ENCODE measurements at regions not wholly inside any gene's neighbourhood (a gene's known extent, or its start where the extent isn't known, plus 50 kb on each side); places are given as distances from the start of the nearest gene placed in this dataset.
"Not testable (repeated sequence)": the region's sequence is repeated elsewhere in the genome, so short reads cannot be mapped to it uniquely, and the experiment has no call there.

DNA sequence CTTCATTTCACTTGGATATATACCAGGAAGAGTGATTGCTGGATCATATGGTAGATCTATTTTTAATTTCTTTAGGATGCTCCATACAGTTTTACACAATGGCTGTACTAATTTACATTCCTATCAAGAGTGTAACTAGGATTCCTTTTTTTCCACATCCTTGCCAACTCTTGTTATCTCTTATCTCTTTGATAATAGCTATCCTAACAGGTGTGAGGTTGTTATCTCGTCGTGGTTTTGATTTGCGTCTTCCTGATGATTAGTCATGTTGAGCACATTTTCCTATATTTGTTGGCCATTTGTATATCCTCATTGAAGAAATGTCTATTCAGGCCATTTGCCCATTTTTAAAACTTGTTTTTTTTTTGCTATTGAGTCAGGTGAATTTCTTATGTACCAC is 552.4 kb downstream of the RFPL4B start:
- DNase-seq, result no peak

DNA sequence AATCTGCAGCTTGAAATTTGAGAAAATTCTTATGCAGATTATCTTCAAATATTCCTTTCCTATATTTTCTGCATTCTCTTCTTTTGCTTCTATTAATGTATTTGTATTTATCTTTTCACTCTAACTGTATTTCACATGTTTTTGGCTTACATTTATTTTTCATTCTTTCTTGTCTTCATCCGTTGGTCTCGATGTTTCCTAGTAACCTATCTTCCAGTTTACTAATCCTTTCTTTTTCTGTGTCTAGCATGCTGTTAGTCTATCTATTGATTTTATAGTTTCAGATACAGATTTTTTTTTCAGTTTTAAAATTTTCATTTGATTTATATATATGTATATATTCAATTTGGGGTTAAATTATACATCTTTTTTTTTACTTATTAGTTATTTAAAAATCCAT is 556.2 kb downstream of the RFPL4B start:
- no peak for DNase-seq

DNA sequence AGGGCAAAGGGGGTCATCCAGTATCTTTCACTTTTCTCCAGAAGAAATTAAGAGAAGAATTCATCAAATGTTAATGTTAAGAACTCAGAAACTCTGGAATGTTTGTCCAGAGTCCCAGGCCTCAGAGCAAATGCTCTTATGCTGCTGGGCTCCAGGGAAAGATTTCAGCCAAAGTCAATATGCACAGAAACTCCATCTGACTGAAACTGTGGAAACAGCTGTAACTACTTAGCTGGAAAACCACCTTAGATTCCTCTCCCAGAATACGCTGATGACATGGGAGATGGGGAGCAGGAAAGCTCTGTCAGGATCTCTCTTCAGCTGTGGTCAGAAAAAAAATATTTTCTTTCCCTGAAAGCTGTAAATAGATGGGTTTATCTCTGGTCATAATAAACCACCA is 559.6 kb downstream of the RFPL4B start:
- no peak for DNase-seq

DNA sequence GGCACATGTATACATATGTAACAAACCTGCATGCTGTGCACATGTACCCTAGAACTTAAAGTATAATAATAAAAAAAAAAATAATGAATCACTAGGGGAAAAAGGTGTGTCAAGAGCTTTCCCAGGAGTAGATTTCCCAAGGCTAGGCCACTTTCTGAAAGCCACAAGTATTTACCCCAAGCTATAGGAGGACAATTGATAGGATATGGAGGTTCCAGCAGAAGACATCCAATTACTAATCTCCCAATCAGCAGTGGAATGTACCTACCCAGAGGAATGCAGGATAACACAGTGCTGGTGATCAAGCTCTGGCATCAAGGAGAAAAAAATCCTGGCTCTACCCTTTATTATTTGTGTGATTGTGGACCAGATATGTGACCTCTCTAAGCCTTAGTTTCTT is 562.7 kb downstream of the RFPL4B start:
- DNase-seq, result no peak

DNA sequence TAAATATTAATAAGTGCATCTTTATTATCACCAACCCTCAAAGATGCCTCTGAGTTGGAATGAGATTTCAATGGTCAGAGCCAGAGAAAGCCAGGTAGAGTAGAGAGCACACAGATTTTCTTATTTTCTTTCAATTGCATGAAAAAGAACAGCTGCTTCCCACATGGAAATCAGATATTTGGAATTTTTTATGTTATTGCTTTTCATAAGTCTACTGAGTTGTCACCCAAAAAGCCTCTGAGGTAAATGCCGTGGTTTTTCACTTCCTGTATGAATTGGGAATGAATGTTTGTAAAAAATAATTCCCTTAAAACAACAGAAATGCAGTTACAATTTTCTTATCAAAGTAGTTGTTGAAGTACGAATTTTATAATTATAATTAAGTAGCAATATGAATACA is 563.1 kb downstream of the RFPL4B start:
- DNase-seq, result no peak

DNA sequence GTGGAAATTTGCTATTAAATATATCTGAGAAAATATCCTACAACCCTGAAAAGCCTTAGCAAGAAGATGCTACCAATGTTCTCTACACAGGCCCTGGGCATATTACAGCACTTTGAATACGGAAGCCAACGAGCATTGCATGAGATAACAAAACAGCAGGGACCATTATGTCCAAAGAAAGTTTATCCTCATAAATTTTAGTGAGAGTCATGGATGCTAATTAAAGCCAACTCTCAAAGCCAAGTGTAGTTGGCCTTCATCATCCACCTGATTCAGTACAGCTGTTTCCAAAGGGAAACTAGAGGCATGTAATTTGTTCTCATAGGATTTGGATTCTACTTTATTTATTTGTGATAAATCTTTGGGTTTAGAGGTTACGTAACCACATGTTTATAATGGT is 564.8 kb downstream of the RFPL4B start:
- DNase-seq, result no peak

DNA sequence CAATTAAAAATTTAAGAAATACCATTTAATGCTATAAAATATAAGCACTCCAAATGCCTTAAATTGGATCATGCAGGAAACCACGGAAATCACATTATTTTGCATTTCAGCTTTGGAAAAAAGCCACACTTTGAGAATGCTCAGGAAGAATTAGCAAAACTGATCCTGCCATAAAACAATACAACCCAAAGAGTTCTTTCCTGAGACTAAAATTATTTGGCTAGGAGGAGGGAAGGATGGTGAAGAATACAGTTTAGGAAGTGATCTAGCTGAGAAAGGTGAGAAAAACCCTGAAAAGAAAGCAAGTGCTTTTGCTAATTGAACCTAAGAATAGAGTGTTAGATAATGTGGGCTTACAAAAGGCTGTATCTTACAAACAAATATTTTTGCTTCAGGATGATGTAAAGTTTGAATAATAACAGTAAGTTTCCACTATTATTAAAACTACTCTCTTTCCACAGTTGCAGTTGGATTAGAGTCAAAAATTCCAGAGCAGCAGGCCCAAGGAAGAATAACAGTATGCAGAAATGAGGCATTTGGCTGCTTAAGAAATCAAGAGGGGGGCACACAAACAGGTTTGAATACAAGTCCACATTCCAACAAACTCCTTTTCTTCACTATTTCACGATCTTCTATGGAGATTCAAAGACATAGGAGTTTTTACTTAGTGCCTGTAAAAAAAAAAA is 565.4 kb downstream of the RFPL4B start:
- DNase-seq, result no peak

DNA sequence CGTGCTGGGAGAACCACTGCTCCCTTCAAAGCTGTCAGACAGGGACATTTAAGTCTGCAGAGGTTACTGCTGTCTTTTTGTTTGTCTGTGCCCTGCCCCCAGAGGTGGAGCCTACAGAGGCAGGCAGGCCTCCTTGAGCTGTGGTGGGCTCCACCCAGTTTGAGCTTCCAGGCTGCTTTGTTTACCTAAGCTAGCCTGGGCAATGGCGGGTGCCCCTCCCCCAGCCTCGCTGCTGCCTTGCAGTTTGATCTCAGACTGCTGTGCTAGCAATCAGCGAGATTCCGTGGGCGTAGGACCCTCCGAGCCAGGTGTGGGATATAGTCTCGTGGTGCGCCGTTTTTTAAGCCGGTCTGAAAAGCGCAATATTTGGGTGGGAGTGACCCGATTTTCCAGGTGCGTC is 572.6 kb downstream of the RFPL4B start:
- DNase-seq, result not testable (repeated sequence)

DNA sequence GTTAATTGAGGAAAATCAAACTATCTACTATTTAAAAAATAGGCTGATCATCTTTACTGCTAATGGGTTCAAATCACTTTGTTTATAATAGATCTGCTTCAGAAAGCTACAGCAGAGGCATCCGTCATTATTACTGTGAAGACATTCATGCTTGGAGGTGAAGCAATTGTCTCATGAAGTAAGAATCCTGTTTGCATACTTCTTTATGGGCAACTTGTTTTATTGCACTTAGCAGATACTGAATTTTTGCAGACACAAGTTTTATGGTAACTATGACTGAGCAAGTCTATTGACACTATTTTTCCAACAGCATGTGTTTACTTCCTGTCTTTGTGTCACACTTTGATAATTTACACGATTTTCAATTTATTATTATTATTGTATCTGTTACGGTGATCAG is 573.9 kb downstream of the RFPL4B start:
- no peak for DNase-seq

DNA sequence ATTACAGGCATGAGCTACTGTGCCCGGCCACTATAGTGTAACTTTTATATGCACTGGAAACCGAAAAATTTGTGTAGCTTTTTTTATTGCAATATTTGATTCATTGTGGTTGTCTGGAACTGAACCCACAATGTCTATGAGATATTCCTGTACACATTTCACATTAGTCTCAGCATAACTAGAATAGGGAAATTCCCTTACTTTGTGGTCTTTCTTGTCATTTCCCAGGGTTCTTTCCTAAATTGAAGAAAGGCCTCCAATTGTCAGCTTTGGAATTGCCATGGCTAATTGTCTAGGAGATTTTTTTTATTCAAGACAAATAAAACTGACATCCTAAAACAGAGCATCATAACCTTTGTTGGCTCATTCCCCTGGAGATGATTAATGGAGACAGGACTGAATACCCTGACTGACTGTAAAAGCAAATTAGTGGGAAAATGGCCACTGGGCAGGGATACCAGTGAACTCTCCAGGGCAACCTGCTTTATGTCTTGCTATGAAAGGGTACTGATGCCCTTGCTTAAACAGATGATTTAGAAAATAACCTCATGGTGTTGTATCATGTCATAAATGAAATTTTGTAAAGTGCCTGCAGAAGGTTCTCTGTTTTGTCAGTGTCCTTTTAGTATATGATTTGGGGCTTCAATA is 576.9 kb downstream of the RFPL4B start:
- DNase-seq, result no peak

DNA sequence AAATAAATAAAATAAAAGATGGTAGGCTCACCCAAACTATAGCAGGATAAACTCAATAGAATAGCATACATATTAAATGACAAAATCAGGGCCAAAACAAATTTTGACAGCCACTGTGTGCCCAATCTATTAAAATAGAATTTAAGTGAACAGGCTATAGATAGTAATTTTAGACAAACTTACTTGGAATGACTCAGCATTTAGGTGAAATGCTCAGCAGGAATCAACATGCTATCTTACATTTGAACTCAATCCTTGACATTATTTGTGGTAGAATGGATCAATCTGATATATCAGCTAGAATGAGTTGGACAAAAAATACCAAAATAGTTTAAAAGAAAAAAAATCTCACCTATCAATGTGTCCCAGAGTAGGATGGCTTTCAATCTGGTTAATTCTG is 578.6 kb downstream of the RFPL4B start:
- DNase-seq, result no peak

DNA sequence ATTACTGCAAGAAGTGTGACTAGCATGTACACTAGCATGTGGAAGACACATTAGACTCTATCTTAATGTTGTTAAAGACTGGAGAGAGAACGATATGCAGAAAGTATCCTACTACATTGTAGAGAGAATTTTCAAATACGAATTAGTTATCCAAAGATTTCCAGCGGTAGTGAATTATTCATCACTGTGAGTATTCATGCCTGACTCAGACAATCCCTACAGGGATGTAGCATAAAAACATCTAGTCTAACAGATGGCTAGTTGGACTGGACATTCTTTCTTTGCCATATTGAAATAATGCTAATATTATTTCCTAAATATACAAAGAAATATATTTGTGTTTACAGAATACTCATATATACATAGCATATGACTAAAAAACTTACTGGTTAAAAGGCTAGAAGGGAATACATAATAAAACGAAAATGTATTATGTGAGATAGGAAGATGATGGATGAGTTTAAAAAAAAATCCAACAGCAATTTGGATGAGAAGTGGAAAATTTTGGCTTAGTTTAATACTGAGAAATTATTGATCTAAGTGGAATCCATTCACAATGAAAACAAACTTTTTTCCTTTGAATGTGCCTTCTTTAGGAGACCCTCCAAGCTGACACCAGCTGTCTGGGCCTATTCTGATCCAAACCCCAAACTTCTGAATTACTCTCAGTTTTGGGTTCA is 580.7 kb downstream of the RFPL4B start:
- no peak for DNase-seq

DNA sequence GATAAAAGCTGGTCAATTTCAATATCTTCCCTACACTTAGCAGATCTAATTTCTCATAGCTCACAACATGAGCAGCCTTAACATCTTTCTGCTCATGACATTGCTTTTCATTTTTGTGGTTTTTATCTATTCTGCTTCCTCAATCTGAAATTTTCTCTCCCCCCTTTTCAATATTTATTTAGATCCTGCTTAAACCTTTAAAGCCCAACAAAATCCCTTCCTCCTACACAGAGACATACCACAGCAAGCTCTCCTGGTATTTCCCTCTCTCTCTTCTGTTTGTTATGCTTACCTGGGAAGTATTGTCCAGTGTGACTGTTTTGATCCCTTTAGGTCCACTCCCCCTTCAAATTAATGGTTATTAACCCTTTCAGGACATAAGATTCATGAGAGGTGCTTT is 582.5 kb downstream of the RFPL4B start:
- DNase-seq, result no peak

DNA sequence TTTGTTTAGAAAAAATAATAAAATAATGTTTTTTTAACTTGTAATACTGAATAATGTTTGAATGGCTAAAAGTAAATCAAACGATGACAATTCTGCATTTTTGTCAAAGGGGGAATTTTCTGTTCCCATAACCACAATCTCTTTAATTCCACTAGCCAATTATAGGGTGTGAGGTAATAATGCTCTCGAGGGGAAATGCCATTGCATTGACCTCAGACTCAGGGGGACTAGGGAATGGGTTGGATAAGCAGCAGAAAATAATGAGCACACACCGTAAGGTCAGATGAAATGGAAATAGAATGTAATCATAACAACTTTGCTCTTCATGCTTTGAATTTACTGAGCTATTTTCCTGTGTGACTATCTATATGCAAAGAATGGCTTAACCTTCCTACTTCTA is 584.7 kb downstream of the RFPL4B start:
- no peak for DNase-seq

DNA sequence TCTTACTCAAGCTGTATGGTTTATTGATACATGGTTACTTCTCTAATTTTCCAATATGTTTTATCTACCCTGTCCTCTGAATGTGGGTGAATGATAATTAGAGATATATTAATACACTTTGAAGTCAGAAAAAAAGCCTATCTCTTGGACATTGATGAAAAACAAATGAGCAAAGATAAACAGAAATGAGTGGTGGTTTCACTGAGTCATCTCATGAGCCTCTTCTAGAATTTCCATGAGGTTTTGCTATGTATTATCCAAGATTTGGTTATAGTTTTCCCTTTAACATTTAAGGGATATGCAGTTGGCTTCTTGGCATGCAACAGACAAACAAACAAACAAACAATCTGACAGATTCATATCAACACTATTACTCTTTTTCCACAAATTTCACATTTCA is 586.8 kb downstream of the RFPL4B start:
- no peak for DNase-seq

DNA sequence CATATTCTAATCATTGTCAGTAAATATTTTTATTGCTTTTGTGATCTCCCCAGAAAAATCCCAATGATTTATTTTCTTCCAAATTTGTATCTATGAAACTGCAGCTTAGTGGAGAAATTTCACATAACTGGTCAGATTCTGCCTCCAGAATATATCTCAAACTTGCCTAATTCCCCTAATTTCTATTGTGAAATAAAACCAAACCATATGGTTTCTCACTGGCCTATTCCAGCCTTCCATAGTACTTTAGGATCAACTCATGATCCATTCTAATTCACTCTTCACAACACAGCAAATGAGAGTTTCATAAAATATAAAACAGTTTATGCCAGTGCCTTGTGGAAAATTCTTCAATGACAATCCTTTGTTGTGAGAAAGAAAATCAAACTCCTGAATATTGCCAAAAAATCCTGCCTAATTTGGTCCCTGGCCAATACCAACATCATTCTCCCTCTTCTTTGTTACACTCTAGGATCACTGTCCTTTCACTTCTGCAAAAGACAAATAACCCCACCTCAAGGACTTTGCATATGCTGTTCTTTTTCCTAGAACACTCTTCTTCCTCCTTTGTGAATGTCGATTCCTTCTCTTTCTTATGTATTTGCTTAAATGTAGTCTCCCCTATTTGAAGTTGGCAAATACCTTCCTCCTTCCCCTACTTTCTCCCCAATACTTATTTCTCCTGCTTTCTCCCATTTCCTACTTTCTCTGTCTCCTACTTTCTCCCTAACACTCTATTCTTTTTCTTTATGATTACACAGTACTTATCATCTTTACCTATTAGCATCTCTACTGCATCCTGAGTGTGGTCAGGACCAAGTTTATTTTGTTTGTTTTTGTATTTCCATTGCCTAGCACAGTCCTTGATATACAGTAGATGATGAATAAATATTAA is 587.5 kb downstream of the RFPL4B start:
- DNase-seq, result no peak

DNA sequence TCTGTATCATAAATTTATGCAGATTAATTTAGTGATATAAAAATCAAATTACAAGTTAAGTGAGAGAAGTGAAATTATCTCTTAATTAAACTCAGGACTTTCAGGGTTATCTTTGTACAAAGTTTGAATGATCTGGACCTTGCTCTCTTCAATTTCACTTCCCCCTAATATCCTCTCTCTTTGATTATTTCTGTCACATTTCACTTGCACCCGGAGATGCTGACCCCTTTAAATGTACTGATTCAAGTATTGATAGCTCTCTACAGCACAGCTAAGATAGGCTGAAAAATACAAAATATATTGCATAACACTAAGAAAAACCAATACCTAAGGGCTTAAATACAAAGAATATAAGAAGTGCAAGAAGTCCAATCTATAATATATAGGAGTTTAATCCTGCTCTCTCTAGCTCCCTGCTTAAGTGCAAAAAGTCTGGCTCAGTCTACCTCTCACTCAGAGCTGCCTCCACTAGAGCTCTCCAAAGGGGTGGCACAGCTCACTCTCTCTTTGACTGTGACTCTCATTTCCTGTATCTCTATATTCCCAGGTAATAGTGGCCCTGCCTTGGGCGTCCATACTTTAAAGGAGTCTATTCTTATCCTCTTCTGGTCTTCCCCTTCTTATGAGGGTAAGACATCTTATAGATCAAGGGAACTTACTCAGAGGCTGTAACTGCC is 588.4 kb downstream of the RFPL4B start:
- no peak for DNase-seq

DNA sequence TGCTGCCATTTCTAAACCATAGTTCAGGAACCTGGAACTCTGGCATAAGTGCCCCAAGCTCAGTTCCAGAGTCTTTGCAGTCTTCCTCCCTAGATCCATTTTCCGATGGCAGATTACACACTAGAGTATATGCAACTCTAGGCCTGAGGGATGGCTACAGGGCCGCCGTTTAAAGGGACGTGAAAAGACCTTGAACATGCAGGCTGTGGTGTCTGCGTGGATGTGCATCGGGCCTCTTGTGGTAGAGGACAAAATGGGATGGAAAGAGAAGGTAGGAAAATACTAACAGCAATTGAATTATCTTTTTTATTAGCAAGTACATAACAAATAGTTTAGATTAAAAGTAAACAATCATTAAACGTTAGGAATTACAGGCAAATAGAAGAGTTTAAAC is 588.9 kb downstream of the RFPL4B start:
- no peak for DNase-seq

DNA sequence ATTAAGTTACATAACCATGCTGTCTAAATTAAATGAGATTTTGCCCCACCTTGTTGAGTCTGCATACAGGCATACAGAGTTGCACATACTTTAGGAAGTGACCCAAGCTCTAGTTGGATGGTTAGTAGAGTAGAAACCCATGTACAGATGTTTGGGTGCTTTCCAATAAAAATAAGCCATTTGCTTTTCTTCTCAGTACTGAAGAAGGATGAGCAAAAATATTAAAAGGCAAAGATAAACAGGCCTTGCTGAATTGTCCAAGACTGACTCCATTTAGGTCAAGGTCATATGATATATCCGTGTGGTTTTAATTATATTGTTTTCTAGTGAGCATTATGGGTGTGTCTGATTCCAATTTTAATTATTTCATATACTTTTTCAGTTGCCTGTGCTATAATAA is 589.4 kb downstream of the RFPL4B start:
- DNase-seq, result no peak

DNA sequence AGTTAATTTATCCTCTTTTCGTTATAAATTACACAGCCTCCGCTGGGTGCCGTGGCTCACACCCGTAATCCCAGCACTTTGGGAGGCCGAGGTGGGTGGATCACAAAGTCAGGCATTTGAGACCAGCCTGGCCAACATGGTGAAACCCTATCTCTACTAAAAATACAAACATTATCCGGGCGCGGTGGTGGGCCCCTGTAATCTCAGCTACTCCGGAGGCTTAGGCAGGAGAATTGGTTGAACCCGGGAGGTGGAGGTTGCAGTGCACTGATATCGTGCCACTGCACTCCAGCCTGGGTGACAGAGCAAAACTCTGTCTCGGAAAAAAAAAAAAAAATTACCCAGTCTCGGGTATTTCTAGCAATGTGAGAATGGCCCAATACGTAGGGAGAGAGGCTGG is 590.6 kb downstream of the RFPL4B start:
- not testable (repeated sequence) for DNase-seq

DNA sequence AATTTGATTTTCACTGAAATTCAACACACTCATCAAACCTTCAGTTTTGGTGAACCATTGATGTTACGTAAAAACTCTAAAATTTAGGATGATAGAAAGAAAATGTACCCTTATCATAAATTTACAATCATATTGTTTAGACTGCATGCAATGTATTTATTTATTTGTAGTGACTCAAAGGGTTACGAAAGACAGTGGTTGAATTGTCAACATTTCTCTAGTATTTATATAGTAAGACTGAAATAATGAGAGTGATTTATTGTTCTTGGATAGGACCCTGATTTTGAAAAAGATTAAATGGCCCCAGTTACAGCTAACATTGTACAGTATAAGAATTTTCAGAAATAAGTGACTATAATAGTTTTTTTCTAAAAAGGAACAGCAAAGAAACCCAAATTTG is 591.5 kb downstream of the RFPL4B start:
- no peak for DNase-seq

DNA sequence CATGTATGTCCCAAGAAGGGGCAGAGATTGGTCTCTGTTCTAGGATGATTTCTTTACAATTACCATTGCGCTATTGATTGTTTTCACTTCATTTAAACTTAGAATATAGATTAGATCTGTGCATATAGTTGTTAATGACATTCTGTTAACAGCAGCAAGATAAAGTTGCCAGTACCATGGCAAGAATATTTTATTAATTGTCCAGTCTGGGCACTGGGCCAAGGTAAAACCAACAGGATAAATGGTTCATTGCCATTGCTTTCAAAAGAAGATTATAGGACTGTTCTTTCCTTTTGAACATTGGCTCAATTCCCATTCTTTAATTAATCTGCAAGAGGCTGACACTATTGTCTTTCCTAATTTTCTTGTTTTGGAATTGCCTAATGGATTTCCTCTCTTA is 592.4 kb downstream of the RFPL4B start:
- DNase-seq, result no peak

DNA sequence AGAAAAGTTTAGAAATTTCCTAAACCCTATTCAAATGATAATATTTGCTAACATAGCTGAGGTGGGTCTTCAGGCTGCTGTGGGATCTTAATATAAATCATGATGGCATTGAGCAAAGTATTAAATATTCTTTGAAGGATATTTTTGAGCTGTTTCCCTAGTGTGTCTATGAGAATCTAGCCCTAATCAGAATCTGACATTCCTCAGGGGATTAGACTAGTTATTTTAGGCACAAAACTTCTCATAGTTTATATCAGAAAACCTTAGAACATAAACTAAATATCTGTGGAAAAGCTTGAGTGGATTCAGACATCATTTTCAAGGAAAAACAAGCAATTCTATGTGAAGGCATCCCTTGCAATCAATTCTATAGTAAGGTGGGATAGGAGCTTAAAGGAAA is 594.5 kb downstream of the RFPL4B start:
- DNase-seq, result no peak

Data from CD4-positive, alpha-beta T cell treated with Interleukin-4 for 4 hours (primary cell).